ENCODE measurements at regions not wholly inside any gene's neighbourhood (a gene's known extent, or its start where the extent isn't known, plus 50 kb on each side); places are given as distances from the start of the nearest gene placed in this dataset.
A peak's percentile ranks its signal among the peaks of the same experiment; 100 is the strongest.

- peak overlapping the region in 1 of 12 donors; percentile 53 for H3K27ac ChIP-seq
- no peaks in the 10 kb centered on the region for H3K27me3 ChIP-seq
- DNase-seq (no peak), ATAC-seq (no peak)
- H3K4me3 ChIP-seq, result no peak overlapping the region
- peaks cover 0 to 11% (median 0%) of the 10 kb centered on the region in 12 donors for H3K9me3 ChIP-seq
- H3K4me1 ChIP-seq, result peaks cover 0 to 12% (median 0%) of the 10 kb centered on the region in 12 donors
- TF ChIP-seq POLR2A (IDR thresholded peaks at IDR 0.05), result no peak
- TF ChIP-seq CTCF (IDR thresholded peaks at IDR 0.05), result no peak
- no peaks in the 10 kb centered on the region for H3K36me3 ChIP-seq
- intact Hi-C loops (cut with DNase I), result loop anchor here in 1 of 10 donors (5.0 kb wide), 1 partner anchor 175 kb away; no protein-coding TSS in a partner anchor
- 92 to 95% (median 95%) methylated on average over 5 to 6 of the region's 6 CpGs for WGBS, 4 donors
Measured at GRCh38 chr6:170032197-170032596, 258.7 kb downstream of the DLL1 start.

GRCh38 chr6:170031684-170032121, 259.2 kb downstream of the DLL1 start:
- H3K9me3 ChIP-seq, result peaks cover 0 to 11% (median 0%) of the 10 kb centered on the region in 12 donors
- 89 to 96% (median 91%) methylated on average over 11 of the region's 11 CpGs for WGBS, 4 donors
- intact Hi-C loops (cut with DNase I), result loop anchor here in 1 of 10 donors (5.0 kb wide), 1 partner anchor 176 kb away; no protein-coding TSS in a partner anchor
- H3K27me3 ChIP-seq, result no peaks in the 10 kb centered on the region
- peak overlapping the region in 1 of 12 donors; percentile 53 for H3K27ac ChIP-seq
- no peak overlapping the region for H3K4me3 ChIP-seq
- H3K4me1 ChIP-seq, result peaks cover 0 to 12% (median 0%) of the 10 kb centered on the region in 12 donors
- TF ChIP-seq CTCF (IDR thresholded peaks at IDR 0.05) (no peak), POLR2A (IDR thresholded peaks at IDR 0.05) (no peak)
- DNase-seq, result peak in 1 of 5 donors; percentile 11
- no peak for ATAC-seq
- no peaks in the 10 kb centered on the region for H3K36me3 ChIP-seq

- H3K4me3 ChIP-seq, result no peak overlapping the region
- peak in 1 of 5 donors; percentile 14 for DNase-seq
- intact Hi-C loops (cut with DNase I), result loop anchor here in 1 of 10 donors (5.0 kb wide), 1 partner anchor 176 kb away; no protein-coding TSS in a partner anchor
- H3K27me3 ChIP-seq, result no peaks in the 10 kb centered on the region
- no peak for ATAC-seq
- WGBS, 4 donors, result 91 to 95% (median 92%) methylated on average over 12 to 16 of the region's 16 CpGs
- TF ChIP-seq CTCF (IDR thresholded peaks at IDR 0.05) (no peak), POLR2A (IDR thresholded peaks at IDR 0.05) (no peak)
- H3K9me3 ChIP-seq, result peaks cover 0 to 4% (median 0%) of the 10 kb centered on the region in 12 donors
- peak overlapping the region in 1 of 12 donors; percentile 53 for H3K27ac ChIP-seq
- peaks cover 0 to 4% (median 0%) of the 10 kb centered on the region in 12 donors for H3K4me1 ChIP-seq
- no peaks in the 10 kb centered on the region for H3K36me3 ChIP-seq
Measured at GRCh38 chr6:170030821-170031471, 259.9 kb downstream of the DLL1 start.

- DNase-seq, result no peak
- WGBS, 4 donors, result 87 to 89% (median 88%) methylated on average over 11 to 12 of the region's 12 CpGs
Measured at GRCh38 chr6:170030284-170030815, 260.5 kb downstream of the DLL1 start.

More at GRCh38 chr6:170030284-170030815, 260.5 kb downstream of the DLL1 start:
- ATAC-seq, result no peak
- no peaks in the 10 kb centered on the region for H3K4me1 ChIP-seq
- no peaks in the 10 kb centered on the region for H3K9me3 ChIP-seq
- no peaks in the 10 kb centered on the region for H3K27me3 ChIP-seq
- peak overlapping the region in 1 of 12 donors; percentile 53 for H3K27ac ChIP-seq
- TF ChIP-seq POLR2A (IDR thresholded peaks at IDR 0.05) (no peak), CTCF (IDR thresholded peaks at IDR 0.05) (no peak)
- intact Hi-C loops (cut with DNase I), result loop anchor here in 1 of 10 donors (5.0 kb wide), 1 partner anchor 177 kb away; no protein-coding TSS in a partner anchor
- H3K4me3 ChIP-seq, result no peak overlapping the region
- H3K36me3 ChIP-seq, result no peaks in the 10 kb centered on the region
